Peyer's patch (tissue), 4 donors: ENCODE measurements at regions not wholly inside any gene's neighbourhood (a gene's known extent, or its start where the extent isn't known, plus 50 kb on each side); places are given as distances from the start of the nearest gene placed in this dataset.

Experiments
- DNase-seq, 3 donors: peaks; one replicate each; pipeline ENCODE4 v3.0.0-alpha.2; 2017 to 2019
- H3K27ac ChIP-seq, 4 donors: fragments of 200-600 bp; sonication (generic); one replicate each; pipeline ENCODE4 v1.5.1; 2016 to 2019
- H3K27me3 ChIP-seq, 2 donors: fragments of 200-600 bp; sonication (generic); one replicate each; pipeline ENCODE4 v1.5.1; 2019
- H3K36me3 ChIP-seq, 3 donors: fragments of 200-600 bp; sonication (generic); one replicate each; pipeline ENCODE4 v1.5.1; 2016 to 2019
- H3K4me1 ChIP-seq, 4 donors: fragments of 200-600 bp; sonication (generic); one replicate each; pipeline ENCODE4 v1.5.1; 2016 to 2019
- H3K4me3 ChIP-seq, 4 donors: fragments of 200-600 bp; sonication (generic); 1 replicate in 3 of 4; 2 replicates in 1 of 4; pipeline ENCODE4 v1.5.1; 2016 to 2019; ENCODE audit warnings: mild to moderate bottlenecking in 1 of 4
- H3K9me3 ChIP-seq, 4 donors: fragments of 200-600 bp; sonication (generic); one replicate each; pipeline ENCODE4 v1.5.1; 2016 to 2019; ENCODE audit warnings: mild to moderate bottlenecking in 1 of 4
- POLR2A ChIP-seq, 2 donors: fragments of 450-650 bp; IDR thresholded peaks; one replicate each; pipeline ENCODE4 v1.5.1; 2017; ENCODE audit warnings: antibody characterized with exemption in 2 of 2, mild to moderate bottlenecking in 2 of 2, moderate library complexity in 2 of 2
- TF ChIP-seq, protein P1 (sequence below), 6 experiments: fragments of 450-650 bp in 4 of 6; fragments of 200-600 bp in 2 of 6; sonication (generic) in 1 of 6; IDR thresholded peaks; one replicate each; pipeline ENCODE4 v1.5.1; 2017 to 2019; ENCODE audit warnings: antibody characterized with exemption in 6 of 6, mild to moderate bottlenecking in 3 of 6, moderate library complexity in 1 of 6

DNA sequence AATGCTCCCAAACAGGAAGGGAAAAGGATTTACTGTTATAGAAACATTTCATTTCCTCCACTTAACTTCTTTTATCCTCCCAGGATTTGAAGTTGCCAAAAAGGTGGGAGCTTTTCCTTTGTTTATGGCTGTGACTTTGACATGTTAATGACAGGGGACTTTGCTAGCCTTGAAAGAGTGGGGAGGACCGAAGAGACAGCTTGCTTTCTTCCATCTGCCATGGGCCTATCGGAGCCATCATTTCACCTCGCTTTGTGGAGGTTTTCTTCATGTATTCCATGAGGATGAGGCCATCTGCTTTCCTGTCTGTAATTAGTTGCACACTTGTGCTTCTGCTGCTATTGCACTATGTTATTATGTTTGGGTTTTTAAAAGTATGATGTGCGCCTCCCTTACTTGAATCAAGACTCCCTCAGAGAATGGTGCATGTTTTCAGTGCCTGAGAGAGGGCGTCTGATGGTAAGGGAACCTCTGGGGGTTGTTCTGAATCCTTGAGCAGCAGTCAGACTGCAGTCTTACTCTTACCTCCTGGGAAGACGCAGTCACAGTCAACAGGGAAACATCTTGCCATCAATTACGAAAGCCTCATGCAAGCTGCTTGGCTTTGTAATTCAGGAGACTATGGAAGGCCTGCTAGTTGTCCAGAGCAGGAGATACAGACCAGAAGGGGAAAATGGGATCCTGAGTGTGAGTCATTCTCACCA is 173.3 kb upstream of the MGAT5 start:
- no peaks in the 10 kb centered on the region for H3K4me1 ChIP-seq
- H3K27me3 ChIP-seq = no peaks in the 10 kb centered on the region
- no peak for DNase-seq
- H3K27ac ChIP-seq = no peak overlapping the region
- no peaks in the 10 kb centered on the region for H3K36me3 ChIP-seq
- no peak overlapping the region for H3K4me3 ChIP-seq
- no peak for TF ChIP-seq POLR2A (IDR thresholded peaks at IDR 0.05)
- TF ChIP-seq, protein P1, sequence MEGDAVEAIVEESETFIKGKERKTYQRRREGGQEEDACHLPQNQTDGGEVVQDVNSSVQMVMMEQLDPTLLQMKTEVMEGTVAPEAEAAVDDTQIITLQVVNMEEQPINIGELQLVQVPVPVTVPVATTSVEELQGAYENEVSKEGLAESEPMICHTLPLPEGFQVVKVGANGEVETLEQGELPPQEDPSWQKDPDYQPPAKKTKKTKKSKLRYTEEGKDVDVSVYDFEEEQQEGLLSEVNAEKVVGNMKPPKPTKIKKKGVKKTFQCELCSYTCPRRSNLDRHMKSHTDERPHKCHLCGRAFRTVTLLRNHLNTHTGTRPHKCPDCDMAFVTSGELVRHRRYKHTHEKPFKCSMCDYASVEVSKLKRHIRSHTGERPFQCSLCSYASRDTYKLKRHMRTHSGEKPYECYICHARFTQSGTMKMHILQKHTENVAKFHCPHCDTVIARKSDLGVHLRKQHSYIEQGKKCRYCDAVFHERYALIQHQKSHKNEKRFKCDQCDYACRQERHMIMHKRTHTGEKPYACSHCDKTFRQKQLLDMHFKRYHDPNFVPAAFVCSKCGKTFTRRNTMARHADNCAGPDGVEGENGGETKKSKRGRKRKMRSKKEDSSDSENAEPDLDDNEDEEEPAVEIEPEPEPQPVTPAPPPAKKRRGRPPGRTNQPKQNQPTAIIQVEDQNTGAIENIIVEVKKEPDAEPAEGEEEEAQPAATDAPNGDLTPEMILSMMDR (IDR thresholded peaks at IDR 0.05) = no peak
- no peaks in the 10 kb centered on the region for H3K9me3 ChIP-seq

DNA sequence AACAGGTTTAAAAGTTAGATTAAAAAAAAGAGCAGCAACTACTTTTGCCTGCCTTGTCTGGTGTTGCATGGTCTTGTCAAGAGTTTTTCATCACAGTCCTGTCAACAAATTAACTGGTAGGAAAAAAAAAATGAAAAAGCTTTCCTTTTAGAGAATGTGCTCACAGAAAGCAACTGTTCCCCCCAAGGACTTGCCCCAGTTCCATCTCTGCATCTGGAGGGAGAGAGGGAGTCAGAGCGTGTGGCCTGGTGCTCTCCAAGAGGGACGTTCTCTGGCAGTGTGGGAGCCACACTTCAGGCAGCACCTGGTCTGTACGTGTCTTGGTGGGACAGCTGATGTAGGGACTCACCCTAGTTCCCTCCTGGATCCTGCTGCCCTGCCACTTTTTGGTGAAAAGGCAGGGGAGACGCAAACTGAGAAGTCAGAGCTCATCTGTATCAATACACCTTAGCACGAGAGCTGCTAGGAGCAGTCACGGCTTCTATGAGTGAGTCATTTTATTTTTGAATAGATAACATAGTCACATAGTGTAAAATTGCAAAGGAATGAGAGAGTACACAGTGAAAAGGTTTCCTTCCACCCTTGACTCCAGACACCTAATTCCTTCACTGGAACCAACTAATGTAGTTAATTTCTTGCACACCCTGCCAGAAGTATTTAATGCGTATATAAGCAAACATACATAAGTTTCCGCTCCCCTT is 172.5 kb upstream of the MGAT5 start:
- TF ChIP-seq POLR2A (IDR thresholded peaks at IDR 0.05) = no peak
- TF ChIP-seq, protein P1 (IDR thresholded peaks at IDR 0.05) = no peak
- Histone ChIP-seq H3K27me3 (no peaks in the 10 kb centered on the region), H3K4me3 (no peak overlapping the region), H3K4me1 (no peaks in the 10 kb centered on the region), H3K36me3 (no peaks in the 10 kb centered on the region), H3K9me3 (no peaks in the 10 kb centered on the region), H3K27ac (no peak overlapping the region)
- DNase-seq = no peak

DNA sequence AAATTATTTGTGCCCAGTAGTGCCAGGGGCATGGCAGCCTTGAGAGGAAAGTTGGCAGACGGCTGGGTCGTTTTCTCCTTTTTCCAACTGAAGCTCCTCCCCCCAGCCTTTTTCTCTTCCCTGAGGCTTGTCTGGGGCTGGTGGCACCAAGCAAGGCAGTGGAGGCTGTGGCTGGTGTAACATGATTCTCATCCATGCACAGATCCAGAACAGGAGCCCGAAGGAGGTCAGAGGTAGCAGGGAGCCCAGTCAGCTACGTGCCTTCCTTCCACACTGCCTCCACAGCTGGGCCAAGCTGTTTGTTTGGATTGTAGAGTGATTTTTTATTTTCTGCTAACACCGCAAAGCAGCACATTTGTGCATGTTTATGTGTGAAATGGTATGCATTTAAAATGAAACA is 170.3 kb upstream of the MGAT5 start:
- Histone ChIP-seq H3K4me3 (no peak overlapping the region), H3K4me1 (no peaks in the 10 kb centered on the region), H3K27me3 (no peaks in the 10 kb centered on the region), H3K36me3 (no peaks in the 10 kb centered on the region), H3K9me3 (no peaks in the 10 kb centered on the region), H3K27ac (no peak overlapping the region)
- no peak for DNase-seq
- TF ChIP-seq POLR2A (IDR thresholded peaks at IDR 0.05) = no peak
- TF ChIP-seq, protein P1 (IDR thresholded peaks at IDR 0.05) = no peak

DNA sequence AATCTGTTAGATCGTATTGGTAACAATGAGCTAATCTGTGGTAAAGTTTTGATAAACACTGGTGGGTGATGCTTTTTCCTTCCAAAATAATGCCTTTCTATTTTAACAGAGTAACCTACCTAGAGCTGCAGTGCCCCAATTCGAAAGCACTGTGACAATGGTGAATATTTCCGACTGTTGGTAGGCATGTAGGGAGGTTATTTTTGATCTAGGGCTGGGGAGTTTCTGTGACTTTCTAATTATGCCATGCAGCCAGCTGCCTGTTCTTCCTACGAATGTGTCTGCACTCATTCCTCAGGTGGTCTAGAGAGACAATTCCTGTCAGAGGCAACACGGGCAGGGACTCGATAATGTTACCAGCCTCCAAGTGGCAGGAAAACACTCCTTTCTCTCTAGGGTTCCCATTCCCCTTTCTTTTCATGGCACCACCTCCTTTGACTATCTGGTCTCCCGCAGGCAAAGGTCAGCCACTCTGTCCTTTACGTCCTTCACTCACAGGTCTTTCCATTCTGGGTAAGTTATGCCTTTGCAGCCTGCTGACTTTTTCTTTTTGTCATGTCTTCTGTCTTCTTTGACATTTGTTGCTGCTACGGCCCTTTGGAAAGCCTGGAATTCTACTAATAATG is 167.2 kb upstream of the MGAT5 start:
- DNase-seq = no peak
- Histone ChIP-seq H3K4me1 (no peaks in the 10 kb centered on the region), H3K9me3 (no peaks in the 10 kb centered on the region), H3K27ac (no peak overlapping the region), H3K4me3 (no peak overlapping the region), H3K36me3 (no peaks in the 10 kb centered on the region), H3K27me3 (no peaks in the 10 kb centered on the region)
- TF ChIP-seq, protein P1 (IDR thresholded peaks at IDR 0.05) = no peak
- no peak for TF ChIP-seq POLR2A (IDR thresholded peaks at IDR 0.05)

DNA sequence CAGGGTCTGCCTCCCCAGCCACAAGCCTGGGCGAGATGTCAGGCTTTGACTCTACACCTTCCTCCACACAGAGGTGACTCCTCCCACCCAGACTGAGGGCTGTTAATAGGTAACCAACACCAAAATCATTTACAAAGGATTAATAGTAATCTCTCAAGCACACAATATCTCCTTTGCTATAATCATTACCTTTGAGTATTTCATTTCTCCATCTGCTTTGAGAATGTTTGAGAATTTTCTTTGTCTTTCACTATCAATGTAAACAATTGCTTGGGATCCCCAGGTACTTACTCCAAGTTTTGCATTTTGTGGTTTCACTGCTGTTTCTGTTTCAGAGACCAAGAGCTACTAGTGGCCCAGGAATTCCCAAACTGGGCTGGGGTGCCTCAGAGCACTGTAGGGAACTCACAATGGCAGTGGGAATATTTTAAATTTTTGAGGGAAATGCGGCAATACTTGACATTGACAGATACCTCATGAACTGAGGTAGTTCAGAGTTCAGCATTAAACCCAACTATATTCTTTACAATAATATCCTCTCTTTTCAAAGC is 166.4 kb upstream of the MGAT5 start:
- Histone ChIP-seq H3K4me3 (no peak overlapping the region), H3K36me3 (no peaks in the 10 kb centered on the region), H3K4me1 (no peaks in the 10 kb centered on the region), H3K27ac (no peak overlapping the region), H3K9me3 (no peaks in the 10 kb centered on the region), H3K27me3 (no peaks in the 10 kb centered on the region)
- TF ChIP-seq, protein P1 (IDR thresholded peaks at IDR 0.05) = no peak
- TF ChIP-seq POLR2A (IDR thresholded peaks at IDR 0.05) = no peak
- DNase-seq = no peak
